Neural crest cell (in vitro differentiated cells): ENCODE measurements at regions not wholly inside any gene's neighbourhood (a gene's known extent, or its start where the extent isn't known, plus 50 kb on each side); places are given as distances from the start of the nearest gene placed in this dataset.
A peak's percentile ranks its signal among the peaks of the same experiment; 100 is the strongest.
"Not testable (repeated sequence)": the region's sequence is repeated elsewhere in the genome, so short reads cannot be mapped to it uniquely, and the experiment has no call there.

Experiments
- DNase-seq: peaks from one replicate; pipeline ENCODE4 v3.0.0; 2021; ENCODE audit warnings: low read depth, mixed read lengths, low spot score
- H3K27ac Mint-ChIP-seq: one replicate; pipeline ENCODE4 v1.8.0; 2021; ENCODE audit warnings: mild to moderate bottlenecking, mixed read lengths; ENCODE audit not compliant: unreplicated experiment
- H3K27me3 Mint-ChIP-seq: 2 replicates; pipeline ENCODE4 v1.8.0; 2021; ENCODE audit warnings: low read depth, mild to moderate bottlenecking, mixed read lengths
- H3K36me3 Mint-ChIP-seq: 2 replicates; pipeline ENCODE4 v1.8.0; 2021; ENCODE audit warnings: low read depth, mild to moderate bottlenecking, mixed read lengths
- H3K4me1 Mint-ChIP-seq: 2 replicates; pipeline ENCODE4 v1.8.0; 2021; ENCODE audit warnings: mixed read lengths
- H3K4me3 Mint-ChIP-seq: one replicate; pipeline ENCODE4 v1.8.0; 2021; ENCODE audit warnings: mild to moderate bottlenecking, mixed read lengths
- H3K9me3 Mint-ChIP-seq: 2 replicates; pipeline ENCODE4 v1.8.0; 2021; ENCODE audit warnings: mixed read lengths
- CTCF ChIP-seq: fragments of 200-600 bp; sonication (generic); conservative IDR thresholded peaks from 2 replicates; pipeline ENCODE4 v1.5.0; 2021; ENCODE audit warnings: antibody characterized with exemption, mild to moderate bottlenecking

- Mint-ChIP-seq H3K27ac (no peak overlapping the region), H3K4me3 (no peak overlapping the region), H3K27me3 (no peaks in the 10 kb centered on the region), H3K4me1 (no peaks in the 10 kb centered on the region), H3K9me3 (no peaks in the 10 kb centered on the region), H3K36me3 (no peaks in the 10 kb centered on the region)
- no peak for TF ChIP-seq CTCF
- DNase-seq = no peak
Observed at GRCh38 chr3:154842536-154842935, 237.6 kb upstream of the MME start.

DNA sequence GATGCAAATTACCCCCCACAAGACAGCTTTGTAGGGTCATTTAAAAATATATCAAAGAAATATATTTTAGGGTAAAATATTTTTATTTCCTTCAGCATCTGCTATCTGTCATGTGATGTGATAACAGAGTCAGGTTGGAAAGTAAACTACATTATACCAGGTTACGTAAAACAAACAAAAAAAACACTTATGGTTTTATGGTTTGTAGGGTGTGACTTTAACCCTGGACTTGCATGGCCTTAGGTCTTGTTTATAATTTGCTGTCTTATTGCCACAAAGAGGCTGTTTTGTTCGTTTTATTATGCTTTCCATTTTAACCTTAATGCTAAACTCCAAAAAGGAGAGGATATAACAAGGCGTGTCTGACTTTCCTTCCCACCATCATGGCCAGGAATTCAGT lies 244.5 kb upstream of the MME start:
- H3K36me3 Mint-ChIP-seq = no peaks in the 10 kb centered on the region
- no peaks in the 10 kb centered on the region for H3K9me3 Mint-ChIP-seq

GRCh38 chr3:154834831-154835230 lies 245.3 kb upstream of the MME start:
- not testable (repeated sequence) for H3K4me3 Mint-ChIP-seq, H3K4me1 Mint-ChIP-seq, H3K36me3 Mint-ChIP-seq, H3K9me3 Mint-ChIP-seq, H3K27me3 Mint-ChIP-seq, DNase-seq
- H3K27ac Mint-ChIP-seq = peak overlapping the region; percentile 15

More for the DNA sequence above, 244.5 kb upstream of the MME start:
- Mint-ChIP-seq H3K4me1 (no peaks in the 10 kb centered on the region), H3K4me3 (no peak overlapping the region), H3K27ac (no peak overlapping the region), H3K27me3 (no peaks in the 10 kb centered on the region)
- TF ChIP-seq CTCF = no peak
- no peak for DNase-seq

DNA sequence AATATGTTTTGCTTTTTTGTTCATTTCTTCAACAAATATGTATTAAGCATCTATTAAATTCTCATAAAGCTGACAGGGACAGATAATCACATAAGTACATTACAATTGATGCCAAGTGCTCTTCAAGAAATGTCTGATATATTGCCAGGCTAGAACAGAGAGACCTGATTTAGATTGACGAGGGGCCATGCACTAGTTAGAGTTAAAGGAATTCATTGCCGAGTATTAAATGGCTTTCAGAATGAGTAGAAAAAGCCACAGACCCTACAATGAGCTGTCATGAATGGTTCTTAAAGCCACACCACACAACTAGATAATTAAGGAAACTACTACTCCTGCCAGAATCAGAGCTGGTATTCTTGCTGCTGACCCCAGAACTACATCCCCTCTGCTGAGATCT lies 250.2 kb upstream of the MME start:
- no peaks in the 10 kb centered on the region for H3K27me3 Mint-ChIP-seq
- H3K4me1 Mint-ChIP-seq = no peaks in the 10 kb centered on the region
- peaks cover 2% of the 10 kb centered on the region for H3K9me3 Mint-ChIP-seq
- H3K27ac Mint-ChIP-seq = no peak overlapping the region
- no peak for TF ChIP-seq CTCF
- H3K4me3 Mint-ChIP-seq = no peak overlapping the region
- no peak for DNase-seq
- no peaks in the 10 kb centered on the region for H3K36me3 Mint-ChIP-seq

DNA sequence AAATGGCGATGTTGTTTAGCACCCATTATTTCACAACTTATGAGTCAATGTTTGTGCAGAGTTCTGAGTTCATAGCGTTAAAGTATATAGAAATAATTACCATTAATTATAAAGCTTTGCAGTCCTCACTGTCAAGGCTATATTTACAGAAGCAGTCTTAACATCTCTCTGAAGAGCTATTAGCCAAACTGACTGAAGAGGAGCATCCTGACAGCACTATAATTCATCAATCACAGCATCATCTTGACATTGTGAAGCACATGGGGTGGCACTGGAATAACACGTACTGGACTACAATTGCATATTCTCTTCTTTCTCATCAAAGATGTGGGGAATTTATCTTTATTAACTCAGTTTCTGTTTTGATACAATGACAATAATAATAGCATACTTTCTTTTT lies 260.6 kb upstream of the MME start:
- H3K4me1 Mint-ChIP-seq = peaks cover 3% of the 10 kb centered on the region
- no peak overlapping the region for H3K4me3 Mint-ChIP-seq
- H3K36me3 Mint-ChIP-seq = peaks cover 4% of the 10 kb centered on the region
- DNase-seq = no peak
- H3K27me3 Mint-ChIP-seq = peaks cover 5% of the 10 kb centered on the region
- no peak for TF ChIP-seq CTCF
- H3K9me3 Mint-ChIP-seq = peaks cover 3% of the 10 kb centered on the region
- H3K27ac Mint-ChIP-seq = no peak overlapping the region

DNA sequence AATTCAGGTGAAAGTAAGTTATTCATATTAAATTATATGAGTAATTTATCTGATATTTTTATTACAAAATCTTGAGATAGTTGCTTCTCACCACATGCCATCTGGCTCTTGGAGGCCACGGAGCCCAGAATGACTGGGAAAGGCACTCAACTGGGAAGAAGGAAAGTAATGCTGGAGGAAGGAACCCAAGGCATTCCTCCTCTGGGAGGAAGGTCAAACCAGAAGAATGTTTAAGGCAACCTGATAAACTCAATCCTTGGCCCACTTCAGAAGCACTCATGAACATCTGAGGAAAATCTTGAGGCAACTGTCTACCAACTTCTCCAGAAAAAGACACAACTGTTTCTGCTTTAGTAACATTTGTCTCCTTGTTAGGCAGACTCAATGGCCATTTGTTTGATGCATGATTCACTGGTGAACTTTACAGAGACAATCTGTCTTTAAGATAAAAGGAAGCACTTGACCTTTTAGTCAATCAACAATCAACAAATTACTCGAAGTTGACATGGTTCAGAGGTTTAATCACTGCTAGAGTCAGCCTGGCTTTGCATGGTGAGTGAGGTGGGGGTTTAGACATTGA lies 261.4 kb upstream of the MME start:
- Mint-ChIP-seq H3K27ac (no peak overlapping the region), H3K27me3 (peaks cover 5% of the 10 kb centered on the region), H3K4me3 (no peak overlapping the region), H3K36me3 (peaks cover 4% of the 10 kb centered on the region), H3K9me3 (peaks cover 3% of the 10 kb centered on the region), H3K4me1 (peaks cover 3% of the 10 kb centered on the region)
- no peak for TF ChIP-seq CTCF
- no peak for DNase-seq

GRCh38 chr3:154810017-154810416 lies 270.1 kb upstream of the MME start:
- peaks cover 16% of the 10 kb centered on the region for H3K9me3 Mint-ChIP-seq
- not testable (repeated sequence) for H3K36me3 Mint-ChIP-seq, H3K4me3 Mint-ChIP-seq, H3K27ac Mint-ChIP-seq, DNase-seq, H3K4me1 Mint-ChIP-seq, H3K27me3 Mint-ChIP-seq
